Rectal smooth muscle tissue (tissue), 1 donor: ENCODE measurements at regions not wholly inside any gene's neighbourhood (a gene's known extent, or its start where the extent isn't known, plus 50 kb on each side); places are given as distances from the start of the nearest gene placed in this dataset.

ENCODE experiments used
- H3K27ac ChIP-seq: one replicate; pipeline ENCODE4 v1.7.0; 2013; ENCODE audit warnings: low read depth, low read length, inconsistent platforms
- H3K27me3 ChIP-seq: one replicate; pipeline ENCODE4 v1.7.0; 2013; ENCODE audit warnings: low read length; ENCODE audit not compliant: control insufficient read depth, insufficient read depth
- H3K36me3 ChIP-seq: one replicate; pipeline ENCODE4 v1.7.0; 2013; ENCODE audit warnings: low read length; ENCODE audit not compliant: control insufficient read depth, insufficient read depth
- H3K4me1 ChIP-seq: one replicate; pipeline ENCODE4 v1.7.0; 2013; ENCODE audit warnings: low read length; ENCODE audit not compliant: control insufficient read depth, insufficient read depth
- H3K4me3 ChIP-seq: one replicate; pipeline ENCODE4 v1.7.0; 2013; ENCODE audit warnings: low read length
- H3K9ac ChIP-seq: one replicate; pipeline ENCODE4 v1.7.0; 2013; ENCODE audit warnings: low read length

DNA sequence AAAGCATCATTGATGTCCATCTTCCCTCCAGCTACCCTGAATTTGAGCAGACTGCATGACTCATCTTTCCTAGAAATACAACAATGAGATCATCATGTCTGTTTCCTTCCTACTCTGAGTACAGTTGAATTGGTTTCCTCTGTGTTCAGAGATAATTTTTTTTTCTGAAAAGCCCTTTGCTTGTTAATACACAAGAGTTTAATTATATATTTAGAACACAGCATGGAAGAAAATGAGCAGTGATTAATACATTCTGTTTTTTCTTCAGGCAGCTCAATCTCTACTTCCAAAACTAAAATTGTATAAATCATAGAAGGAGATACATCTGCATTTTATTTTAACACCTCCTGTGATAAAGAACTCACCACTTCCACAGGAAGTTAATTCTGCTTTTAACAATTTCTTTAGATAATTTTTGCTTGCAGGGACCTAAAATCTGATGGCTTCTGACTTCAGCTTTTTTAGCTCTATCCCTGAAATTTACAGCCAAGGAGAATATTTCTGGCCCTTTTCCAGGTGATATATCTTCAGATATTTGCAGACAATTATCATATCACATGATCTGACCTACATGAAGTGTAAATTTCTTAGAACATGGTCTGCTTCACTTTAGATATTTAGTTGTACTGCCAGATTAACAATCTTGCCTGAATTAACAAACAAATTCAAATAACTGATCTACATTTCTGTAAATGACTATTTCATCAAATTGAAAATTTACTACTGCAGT is 249.0 kb downstream of the TRIB2 start:
- H3K9ac ChIP-seq: no peak overlapping the region
- no peak overlapping the region for H3K27ac ChIP-seq
- H3K36me3 ChIP-seq: no peaks in the 10 kb centered on the region
- no peak overlapping the region for H3K4me3 ChIP-seq
- H3K27me3 ChIP-seq: no peaks in the 10 kb centered on the region
- no peaks in the 10 kb centered on the region for H3K4me1 ChIP-seq

DNA sequence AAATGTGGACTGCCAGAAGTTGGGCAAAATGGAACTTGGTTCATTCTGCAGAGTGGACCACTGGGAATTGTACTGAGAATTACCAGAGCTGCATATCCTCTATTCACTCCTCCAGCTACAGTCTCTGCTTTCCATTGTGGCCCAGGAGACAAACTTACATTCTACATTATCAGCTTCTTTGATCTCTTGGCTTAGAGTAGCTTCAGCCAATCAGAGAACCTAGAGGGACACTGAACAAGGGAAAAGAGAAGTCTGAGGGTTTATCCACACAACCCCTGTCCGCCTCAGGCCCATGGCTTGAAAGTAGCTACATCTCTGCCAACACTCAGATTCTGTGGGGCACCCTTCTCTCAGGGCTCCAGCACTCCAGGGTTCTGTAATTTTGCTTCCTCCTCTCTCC is 251.1 kb downstream of the TRIB2 start:
- H3K27me3 ChIP-seq: no peaks in the 10 kb centered on the region
- H3K36me3 ChIP-seq: no peaks in the 10 kb centered on the region
- H3K4me3 ChIP-seq: no peak overlapping the region
- no peak overlapping the region for H3K9ac ChIP-seq
- H3K4me1 ChIP-seq: no peaks in the 10 kb centered on the region
- H3K27ac ChIP-seq: no peak overlapping the region

DNA sequence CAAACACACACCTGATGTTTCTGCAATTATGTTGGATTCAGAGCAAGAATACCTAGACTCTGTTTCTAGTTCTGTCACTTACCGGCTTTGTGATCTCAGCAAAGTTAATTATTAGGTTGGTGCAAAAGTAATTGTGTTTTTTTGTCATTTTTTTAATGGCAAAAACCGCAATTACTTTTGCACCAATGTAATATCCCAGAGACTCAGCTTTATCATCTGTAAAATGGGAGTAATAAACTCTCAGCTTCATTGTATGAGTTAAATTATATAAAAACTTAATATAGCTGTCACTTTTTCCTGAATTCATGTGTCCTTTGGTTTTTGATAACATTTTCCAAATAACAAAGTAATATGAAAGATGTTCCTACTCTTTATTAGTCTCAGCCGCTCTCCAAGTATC is 251.7 kb downstream of the TRIB2 start:
- H3K27me3 ChIP-seq: no peaks in the 10 kb centered on the region
- H3K27ac ChIP-seq: no peak overlapping the region
- no peaks in the 10 kb centered on the region for H3K36me3 ChIP-seq
- no peaks in the 10 kb centered on the region for H3K4me1 ChIP-seq
- H3K4me3 ChIP-seq: no peak overlapping the region
- H3K9ac ChIP-seq: no peak overlapping the region

DNA sequence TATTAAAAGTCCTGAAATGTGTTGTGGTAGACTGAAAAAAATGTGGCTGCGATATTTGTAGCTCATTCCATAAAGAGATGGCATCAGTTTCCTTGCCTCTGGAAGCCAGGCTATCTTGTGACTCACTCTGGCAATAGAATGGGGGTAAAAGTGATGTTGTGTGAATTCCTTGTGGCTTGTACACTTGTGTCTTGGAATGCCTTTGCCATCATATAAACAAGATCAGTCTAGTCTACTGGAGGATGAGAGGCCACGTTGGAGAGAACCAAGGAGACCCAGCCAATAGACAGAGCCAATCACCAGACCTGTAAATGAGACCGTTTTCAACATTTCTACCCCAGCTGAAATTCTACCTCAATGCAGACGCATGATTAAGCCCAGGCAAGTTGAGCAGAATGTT is 254.1 kb downstream of the TRIB2 start:
- no peak overlapping the region for H3K9ac ChIP-seq
- H3K4me3 ChIP-seq: no peak overlapping the region
- H3K27ac ChIP-seq: no peak overlapping the region
- H3K27me3 ChIP-seq: no peaks in the 10 kb centered on the region
- H3K36me3 ChIP-seq: no peaks in the 10 kb centered on the region
- no peaks in the 10 kb centered on the region for H3K4me1 ChIP-seq

DNA sequence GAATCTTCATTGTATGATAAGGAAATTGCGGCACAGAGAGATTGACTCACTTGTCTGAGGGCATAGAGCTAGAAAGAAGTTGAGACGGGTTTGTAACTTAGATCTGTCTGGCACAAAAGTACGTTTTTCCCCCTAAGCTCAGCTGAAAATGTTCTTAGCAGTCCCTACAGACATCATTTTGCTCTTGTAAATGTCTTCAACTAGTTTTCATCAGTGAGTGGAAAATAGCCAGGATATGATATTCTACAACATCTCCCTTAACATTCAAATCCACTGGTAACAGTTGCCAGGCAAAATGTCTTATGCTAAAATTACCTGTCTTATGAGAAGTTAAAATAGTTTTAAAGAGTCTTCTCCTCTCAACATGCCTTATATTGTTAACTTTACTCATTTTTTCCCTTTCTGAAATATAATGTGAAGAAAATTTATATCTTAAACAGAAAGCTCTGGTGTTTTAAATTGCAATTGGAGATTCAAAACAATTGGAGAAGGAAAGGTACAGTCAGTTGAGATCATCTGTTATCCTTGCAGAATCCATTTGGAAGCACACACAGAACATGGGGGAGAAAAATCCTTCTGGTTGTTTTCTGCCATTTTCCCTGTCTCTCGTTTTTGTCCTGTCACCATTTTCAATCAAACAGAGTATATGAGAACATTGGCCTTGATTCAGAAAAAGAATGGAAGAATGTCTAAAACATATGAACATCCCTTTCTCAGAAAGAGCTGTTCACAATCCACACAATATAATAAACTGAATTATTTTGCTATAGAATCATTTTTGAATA is 255.0 kb downstream of the TRIB2 start:
- Histone ChIP-seq H3K27me3 (no peaks in the 10 kb centered on the region), H3K4me1 (no peaks in the 10 kb centered on the region), H3K36me3 (no peaks in the 10 kb centered on the region), H3K27ac (no peak overlapping the region), H3K9ac (no peak overlapping the region), H3K4me3 (no peak overlapping the region)

DNA sequence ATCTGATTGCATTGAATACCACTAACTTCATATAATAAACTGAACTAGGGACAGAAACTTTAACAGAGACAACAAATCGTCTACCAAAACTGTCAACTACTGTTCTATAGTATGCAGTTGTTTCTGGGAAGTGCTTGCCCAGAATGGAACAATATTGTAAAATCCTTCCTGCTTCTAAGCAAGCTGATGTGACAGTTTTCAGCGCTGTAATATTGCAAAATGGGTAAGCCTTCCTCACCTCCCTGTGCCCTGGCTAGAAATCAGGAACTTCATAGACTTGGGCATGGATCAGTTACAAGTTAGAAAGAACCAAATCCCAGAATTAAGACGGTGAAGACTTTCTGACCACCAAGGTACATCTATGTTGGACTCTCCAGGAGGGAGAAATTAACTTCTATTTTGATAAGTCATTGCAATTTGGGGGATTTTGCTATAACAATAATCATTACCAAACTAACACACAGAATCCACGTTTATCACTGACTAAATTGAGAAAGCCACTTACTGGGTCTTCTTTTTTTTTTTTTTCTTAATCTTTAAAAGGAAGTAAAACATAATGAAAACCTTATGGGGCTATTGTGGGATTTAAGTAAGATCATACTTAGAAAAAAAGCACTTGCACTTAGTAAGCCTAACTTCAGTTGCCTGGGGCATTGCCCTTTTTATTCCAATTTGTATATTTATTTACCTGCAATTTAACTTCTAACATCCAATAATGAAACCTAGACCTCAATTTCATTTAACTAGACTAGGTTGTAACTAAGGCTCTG is 261.5 kb downstream of the TRIB2 start:
- Histone ChIP-seq H3K9ac (no peak overlapping the region), H3K27ac (no peak overlapping the region), H3K4me1 (no peaks in the 10 kb centered on the region), H3K27me3 (no peaks in the 10 kb centered on the region), H3K4me3 (no peak overlapping the region), H3K36me3 (no peaks in the 10 kb centered on the region)

DNA sequence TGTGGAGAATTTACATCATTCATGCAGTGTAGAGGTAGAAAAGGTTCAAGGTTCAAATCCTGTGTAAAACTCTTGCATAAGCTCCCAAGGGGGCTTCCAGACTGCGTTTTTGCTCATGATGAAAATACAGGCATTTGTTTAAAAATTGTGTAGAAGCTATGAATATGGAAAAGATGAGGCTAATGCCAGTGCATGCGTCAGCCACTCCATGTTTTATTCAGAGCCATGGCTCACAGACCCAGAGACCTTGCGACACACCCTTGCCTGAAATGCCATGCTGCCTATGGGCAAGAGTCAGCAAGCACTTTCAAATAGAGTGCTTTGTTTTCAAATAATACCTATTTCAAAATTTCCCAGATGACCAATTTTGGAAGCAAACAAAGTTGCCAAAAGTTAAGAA is 262.3 kb downstream of the TRIB2 start:
- Histone ChIP-seq H3K9ac (no peak overlapping the region), H3K4me3 (no peak overlapping the region), H3K27me3 (no peaks in the 10 kb centered on the region), H3K36me3 (no peaks in the 10 kb centered on the region), H3K27ac (no peak overlapping the region), H3K4me1 (no peaks in the 10 kb centered on the region)

DNA sequence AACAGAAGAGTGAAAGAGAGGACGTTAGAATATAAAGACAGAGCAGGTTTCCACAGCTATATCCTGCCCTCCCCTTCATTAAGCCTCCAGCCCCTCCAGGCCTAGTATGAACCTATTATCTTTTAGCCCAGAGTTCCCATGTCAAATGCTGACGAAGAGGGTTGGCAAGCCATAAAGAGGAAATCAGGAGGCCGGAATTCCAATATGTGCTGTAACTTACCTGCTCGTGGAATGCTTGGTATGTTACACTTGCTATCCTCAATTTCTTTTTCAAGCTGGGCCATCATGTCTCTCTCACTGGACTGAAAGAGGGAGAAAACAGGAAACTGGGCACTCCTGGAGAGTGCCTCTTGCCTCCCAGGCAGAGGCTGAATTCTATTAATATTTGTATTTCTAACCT is 264.1 kb downstream of the TRIB2 start:
- H3K36me3 ChIP-seq: no peaks in the 10 kb centered on the region
- H3K9ac ChIP-seq: no peak overlapping the region
- H3K27ac ChIP-seq: no peak overlapping the region
- H3K4me1 ChIP-seq: no peaks in the 10 kb centered on the region
- no peaks in the 10 kb centered on the region for H3K27me3 ChIP-seq
- H3K4me3 ChIP-seq: no peak overlapping the region

DNA sequence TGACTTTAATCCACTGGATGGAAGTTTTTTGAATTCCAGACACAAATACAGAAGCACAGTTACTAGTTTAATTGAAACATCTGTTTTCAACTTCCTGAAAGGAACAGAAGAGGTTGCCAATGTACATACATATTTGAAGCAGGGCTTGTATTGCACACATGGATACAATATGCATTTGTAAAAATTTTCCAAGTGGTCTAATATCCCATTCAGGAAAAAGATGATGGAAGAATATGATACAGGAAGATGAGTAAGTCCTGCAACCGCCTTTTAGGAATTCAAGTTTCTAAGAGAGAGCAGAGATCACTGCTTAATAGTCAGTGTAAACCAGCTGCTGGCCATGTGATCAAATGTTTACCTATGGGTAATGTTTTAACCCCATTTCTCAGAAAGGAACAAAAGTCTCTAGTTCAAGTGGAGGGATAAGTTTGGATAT is 265.4 kb downstream of the TRIB2 start:
- no peaks in the 10 kb centered on the region for H3K4me1 ChIP-seq
- no peak overlapping the region for H3K9ac ChIP-seq
- no peak overlapping the region for H3K4me3 ChIP-seq
- H3K27me3 ChIP-seq: no peaks in the 10 kb centered on the region
- no peaks in the 10 kb centered on the region for H3K36me3 ChIP-seq
- H3K27ac ChIP-seq: no peak overlapping the region

DNA sequence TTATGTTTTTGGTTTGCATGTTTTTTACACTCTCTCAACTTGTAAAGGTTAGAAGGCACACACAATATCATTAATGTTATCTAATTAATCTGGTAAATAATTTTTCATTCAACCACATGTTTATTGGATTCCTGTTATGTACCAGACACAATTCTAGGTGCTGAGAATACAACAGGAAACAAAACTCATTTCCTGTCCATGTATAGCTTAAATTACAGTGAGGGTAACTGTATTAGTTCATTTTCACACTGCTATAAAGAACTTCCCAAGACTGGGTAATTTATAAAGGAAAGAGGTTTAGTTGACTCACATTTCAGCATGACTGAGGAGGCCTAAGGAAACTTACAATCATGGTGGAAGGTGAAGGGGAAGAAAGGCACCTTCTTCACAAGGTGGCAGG is 270.5 kb downstream of the TRIB2 start:
- Histone ChIP-seq H3K9ac (no peak overlapping the region), H3K36me3 (no peaks in the 10 kb centered on the region), H3K4me3 (no peak overlapping the region), H3K27ac (no peak overlapping the region), H3K4me1 (no peaks in the 10 kb centered on the region), H3K27me3 (no peaks in the 10 kb centered on the region)

DNA sequence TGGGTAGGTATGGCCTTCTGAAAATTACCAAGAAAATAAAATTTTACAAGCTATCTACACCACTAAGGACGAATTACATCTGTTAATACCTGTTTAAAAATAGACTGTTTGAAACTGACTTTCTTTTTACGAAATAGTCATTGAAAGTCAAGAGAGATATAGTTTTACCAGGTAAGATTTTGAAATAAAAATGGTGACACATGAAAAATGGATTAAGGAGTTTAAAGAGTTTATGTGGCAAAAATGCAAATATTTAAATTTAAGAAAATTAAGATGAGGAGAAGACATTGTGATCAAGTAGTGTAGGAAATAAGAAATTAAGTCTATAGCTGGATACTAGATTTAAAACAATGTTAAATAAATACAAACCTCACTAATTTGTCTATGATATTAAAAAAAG is 271.5 kb downstream of the TRIB2 start:
- H3K27ac ChIP-seq: no peak overlapping the region

DNA sequence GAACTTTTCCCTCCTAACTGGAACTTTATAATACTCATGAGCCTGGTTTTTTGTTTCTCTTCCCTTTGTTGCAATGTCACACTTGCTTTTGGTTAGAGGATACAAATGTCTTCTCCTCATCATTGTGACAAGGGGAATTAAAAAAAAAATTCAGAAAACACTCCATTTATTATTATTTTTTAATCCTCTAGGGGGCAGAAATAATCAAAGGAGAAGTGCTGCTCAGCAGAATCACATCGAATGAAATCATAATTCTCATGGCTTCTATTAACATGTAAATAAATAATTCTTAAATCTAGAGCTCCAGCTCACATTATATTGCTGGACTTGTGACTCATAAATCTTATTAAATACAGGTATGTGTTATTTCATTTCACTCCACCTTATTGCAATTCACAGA is 273.8 kb downstream of the TRIB2 start:
- no peak overlapping the region for H3K9ac ChIP-seq
- H3K27me3 ChIP-seq: no peaks in the 10 kb centered on the region
- H3K4me1 ChIP-seq: no peaks in the 10 kb centered on the region
- H3K27ac ChIP-seq: no peak overlapping the region
- H3K4me3 ChIP-seq: no peak overlapping the region
- no peaks in the 10 kb centered on the region for H3K36me3 ChIP-seq

More for the DNA sequence above, 271.5 kb downstream of the TRIB2 start:
- no peak overlapping the region for H3K4me3 ChIP-seq
- H3K36me3 ChIP-seq: no peaks in the 10 kb centered on the region
- no peaks in the 10 kb centered on the region for H3K27me3 ChIP-seq
- no peaks in the 10 kb centered on the region for H3K4me1 ChIP-seq
- no peak overlapping the region for H3K9ac ChIP-seq
